ENCODE measurements at regions not wholly inside any gene's neighbourhood (a gene's known extent, or its start where the extent isn't known, plus 50 kb on each side); places are given as distances from the start of the nearest gene placed in this dataset.
"Not testable (repeated sequence)": the region's sequence is repeated elsewhere in the genome, so short reads cannot be mapped to it uniquely, and the experiment has no call there.

GRCh38 chr14:98912655-98913054 lies 359.3 kb downstream of the BCL11B start:
- H3K4me3 ChIP-seq (ENCODE audit: low read depth, low read length) = no peak overlapping the region
- no peak for TF ChIP-seq CTCF (conservative IDR thresholded peaks at IDR 0.05; ENCODE audit: low read depth, low read length)
- no peak for DNase-seq (ENCODE audit: low read depth)

- H3K4me3 ChIP-seq (ENCODE audit: low read depth, low read length) = no peak overlapping the region
- no peak for DNase-seq (ENCODE audit: low read depth)
- TF ChIP-seq CTCF (conservative IDR thresholded peaks at IDR 0.05; ENCODE audit: low read depth, low read length) = no peak
These were observed 357.9 kb downstream of the BCL11B start for GRCh38 chr14:98913967-98914650.

- no peak for TF ChIP-seq CTCF (conservative IDR thresholded peaks at IDR 0.05; ENCODE audit: low read depth, low read length)
- H3K4me3 ChIP-seq (ENCODE audit: low read depth, low read length) = no peak overlapping the region
- DNase-seq (ENCODE audit: low read depth) = no peak
These were observed 357.1 kb downstream of the BCL11B start for GRCh38 chr14:98914942-98915341.

DNA sequence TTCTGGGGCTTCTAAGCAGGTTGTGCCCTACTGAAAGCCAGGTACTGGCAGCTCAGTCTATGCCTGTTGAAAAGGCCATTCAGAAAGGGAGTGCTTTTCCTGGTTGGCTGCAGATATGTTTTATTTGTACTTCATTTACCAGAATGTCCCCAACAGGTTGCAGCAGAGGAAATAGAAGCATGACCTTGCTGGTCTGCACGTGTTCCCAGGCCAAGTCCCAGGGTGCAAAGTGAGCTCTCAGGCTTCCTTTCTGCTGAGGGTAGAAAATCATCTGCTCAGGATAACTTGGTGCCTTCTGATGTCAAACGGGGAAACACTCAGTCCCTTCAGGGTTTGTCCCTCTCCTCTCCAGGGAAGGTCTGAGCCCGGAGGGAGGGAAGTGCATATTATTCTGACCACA lies 356.4 kb downstream of the BCL11B start:
- DNase-seq (ENCODE audit: low read depth) = no peak
- no peak overlapping the region for H3K4me3 ChIP-seq (ENCODE audit: low read depth, low read length)
- TF ChIP-seq CTCF (conservative IDR thresholded peaks at IDR 0.05; ENCODE audit: low read depth, low read length) = no peak

DNA sequence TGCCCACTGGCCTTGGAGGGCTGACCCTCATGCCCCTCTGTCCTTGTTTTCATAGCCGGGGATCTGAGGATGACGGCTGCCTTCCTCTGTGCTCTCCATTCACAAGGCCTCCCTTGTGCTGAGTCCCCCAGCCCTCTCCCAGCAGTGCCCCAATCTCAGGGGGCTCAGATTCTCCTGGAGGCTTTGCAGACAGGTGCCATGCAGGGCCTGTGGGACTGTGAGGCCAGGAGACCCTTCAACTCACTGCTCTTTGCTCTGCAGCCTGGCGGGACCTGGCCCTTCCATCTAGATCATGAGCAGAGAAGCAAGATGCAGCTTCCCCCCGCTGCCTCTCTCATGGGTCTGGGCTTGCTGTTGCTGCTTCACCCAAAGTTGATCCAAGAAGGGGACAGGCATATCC lies 356.0 kb downstream of the BCL11B start:
- no peak for DNase-seq (ENCODE audit: low read depth)
- no peak for TF ChIP-seq CTCF (conservative IDR thresholded peaks at IDR 0.05; ENCODE audit: low read depth, low read length)
- H3K4me3 ChIP-seq (ENCODE audit: low read depth, low read length) = no peak overlapping the region

DNA sequence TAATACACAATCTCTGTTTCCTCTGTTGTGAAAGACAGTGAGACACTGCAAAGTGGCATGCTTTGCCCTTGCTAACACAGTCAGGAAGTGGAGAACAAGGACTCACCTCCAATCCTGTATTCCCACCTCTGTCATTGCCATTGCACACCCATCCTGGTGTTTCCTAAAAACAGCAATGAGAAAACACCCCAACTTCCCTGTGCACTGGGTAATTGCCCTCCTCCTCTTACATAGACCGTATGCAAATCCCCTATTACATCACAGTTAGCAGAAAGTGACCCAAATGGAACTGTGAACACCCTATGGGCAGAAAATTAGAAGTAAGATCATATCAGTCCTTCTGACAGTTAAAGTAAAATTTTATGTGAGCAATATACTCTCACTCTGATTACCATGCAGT lies 355.5 kb downstream of the BCL11B start:
- H3K4me3 ChIP-seq (ENCODE audit: low read depth, low read length) = no peak overlapping the region
- TF ChIP-seq CTCF (conservative IDR thresholded peaks at IDR 0.05; ENCODE audit: low read depth, low read length) = no peak
- DNase-seq (ENCODE audit: low read depth) = no peak

- TF ChIP-seq CTCF (conservative IDR thresholded peaks at IDR 0.05; ENCODE audit: low read depth, low read length) = no peak
- DNase-seq (ENCODE audit: low read depth) = no peak
- no peak overlapping the region for H3K4me3 ChIP-seq (ENCODE audit: low read depth, low read length)
These were observed 352.6 kb downstream of the BCL11B start for GRCh38 chr14:98919434-98919833.

DNA sequence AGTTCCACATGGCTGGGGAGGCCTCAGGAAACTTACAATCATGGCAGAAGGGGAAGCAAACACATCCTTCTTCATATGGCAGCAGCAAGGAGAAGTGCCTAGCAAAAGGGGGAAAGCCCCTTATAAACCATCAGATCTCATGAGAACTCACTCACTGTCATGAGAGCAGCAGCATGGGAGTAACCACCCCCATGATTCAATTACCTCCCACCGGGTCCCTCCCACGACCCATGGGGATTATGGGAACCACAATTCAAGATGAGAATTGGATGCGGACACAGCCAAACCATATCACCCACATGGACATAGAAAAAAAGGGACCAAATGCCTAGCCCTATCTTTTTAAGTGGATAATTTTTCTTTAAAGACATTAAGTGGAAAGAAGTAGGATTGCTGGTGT lies 350.7 kb downstream of the BCL11B start:
- DNase-seq (ENCODE audit: low read depth); H3K4me3 ChIP-seq (ENCODE audit: low read depth, low read length): not testable (repeated sequence)

Data from epithelial cell of proximal tubule (primary cell).